Stimulated activated CD4-positive, alpha-beta T cell treated with anti-CD3 and anti-CD28 coated beads, Interleukin-1b, Interleukin-23, amount 100 ng/mL, for 24 hours (primary cell): ENCODE measurements at regions not wholly inside any gene's neighbourhood (a gene's known extent, or its start where the extent isn't known, plus 50 kb on each side); places are given as distances from the start of the nearest gene placed in this dataset.

Experiments used
- DNase-seq, 4 experiments: peaks; one replicate each; pipeline ENCODE4 v3.0.0-alpha.2; 2020; ENCODE audit warnings: low read depth in 4 of 4, low spot score in 1 of 4

DNA sequence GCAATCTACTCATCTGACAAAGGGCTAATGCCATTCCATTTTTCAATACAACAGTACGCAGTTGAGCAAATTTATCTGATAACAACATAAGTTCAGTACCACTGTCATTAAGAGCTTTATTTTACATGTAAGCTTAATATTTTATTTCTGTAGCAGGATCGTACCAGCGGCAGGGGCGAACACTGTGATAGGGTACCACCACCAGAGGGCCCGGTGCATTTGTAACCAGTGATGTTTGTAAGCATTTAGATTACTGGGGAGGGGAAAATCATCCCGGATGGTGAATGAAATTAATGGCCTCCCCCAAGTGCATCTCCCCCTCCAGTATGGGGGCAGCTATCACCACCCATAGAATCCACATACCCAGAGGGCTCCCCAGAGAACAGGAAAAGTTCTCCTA, 179.0 kb downstream of the ADGRA3 start:
- DNase-seq, result no peak

GRCh38 chr4:22334155-22334554, 181.7 kb downstream of the ADGRA3 start:
- DNase-seq, result no peak

DNA sequence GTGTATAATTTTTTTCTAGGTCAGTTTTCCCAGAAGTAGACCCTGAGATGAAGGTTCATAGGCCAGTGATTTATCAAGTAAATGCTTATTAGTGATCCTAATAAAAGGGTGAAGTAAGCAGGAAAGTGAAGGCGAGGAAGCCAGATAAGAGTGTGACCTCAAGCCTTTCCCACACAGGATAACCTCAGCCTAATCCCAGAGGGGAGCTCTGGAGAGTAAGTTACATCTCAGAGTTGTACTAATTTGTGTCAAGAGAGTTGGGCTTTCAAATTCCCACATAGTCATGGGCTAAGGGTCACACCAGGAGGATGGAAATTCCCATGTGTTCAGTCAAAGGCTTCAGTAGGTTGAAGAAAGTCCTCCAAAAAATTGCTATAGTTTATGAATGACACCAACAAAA, 191.4 kb downstream of the ADGRA3 start:
- DNase-seq, result no peak

GRCh38 chr4:22323691-22324090, 192.2 kb downstream of the ADGRA3 start:
- no peak for DNase-seq

DNA sequence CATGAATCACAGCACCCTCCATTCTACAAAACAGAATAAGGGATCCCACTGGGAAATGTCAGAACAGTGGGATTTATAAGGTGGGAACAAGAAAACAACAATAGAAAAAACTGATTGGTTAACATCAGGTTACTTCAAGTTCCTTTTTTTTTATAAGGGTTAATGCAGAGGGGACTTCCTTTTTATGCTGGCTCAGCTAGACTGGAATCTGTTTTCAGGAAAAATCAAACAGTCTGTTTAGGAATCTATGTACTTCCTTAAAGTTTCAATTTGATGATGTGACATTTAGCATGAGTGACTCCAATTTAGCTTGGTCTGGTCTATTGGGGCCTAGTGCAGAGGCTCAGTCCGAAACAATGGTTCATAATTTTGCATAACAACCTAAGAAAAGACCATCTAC, 192.9 kb downstream of the ADGRA3 start:
- DNase-seq, result no peak

DNA sequence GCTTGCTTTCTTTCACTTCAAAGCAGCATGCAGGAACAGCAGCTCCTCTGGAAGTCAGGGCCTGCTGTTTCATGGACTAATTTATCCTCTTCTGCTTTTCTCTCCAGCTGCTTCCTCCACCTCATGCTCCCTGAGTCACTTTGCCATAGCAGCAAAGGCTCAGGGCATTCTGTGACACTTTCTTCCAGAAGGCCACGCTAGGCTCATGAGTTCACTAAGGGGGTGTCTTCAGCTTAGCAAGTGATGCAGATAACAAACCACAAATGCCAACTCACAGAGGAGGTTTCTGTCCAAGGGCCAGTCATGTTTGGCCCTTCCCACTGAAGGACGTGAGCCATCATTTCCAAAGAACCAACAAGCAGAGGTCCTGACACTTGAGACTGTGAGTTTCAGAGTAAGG, 200.2 kb downstream of the ADGRA3 start:
- DNase-seq, result no peak

GRCh38 chr4:22313976-22314375, 201.9 kb downstream of the ADGRA3 start:
- no peak for DNase-seq

GRCh38 chr4:22312113-22312512, 203.8 kb downstream of the ADGRA3 start:
- DNase-seq, result no peak

- no peak for DNase-seq
Observed at GRCh38 chr4:22301253-22301652, 214.6 kb downstream of the ADGRA3 start.

GRCh38 chr4:22299678-22300077, 216.2 kb downstream of the ADGRA3 start:
- no peak for DNase-seq

DNA sequence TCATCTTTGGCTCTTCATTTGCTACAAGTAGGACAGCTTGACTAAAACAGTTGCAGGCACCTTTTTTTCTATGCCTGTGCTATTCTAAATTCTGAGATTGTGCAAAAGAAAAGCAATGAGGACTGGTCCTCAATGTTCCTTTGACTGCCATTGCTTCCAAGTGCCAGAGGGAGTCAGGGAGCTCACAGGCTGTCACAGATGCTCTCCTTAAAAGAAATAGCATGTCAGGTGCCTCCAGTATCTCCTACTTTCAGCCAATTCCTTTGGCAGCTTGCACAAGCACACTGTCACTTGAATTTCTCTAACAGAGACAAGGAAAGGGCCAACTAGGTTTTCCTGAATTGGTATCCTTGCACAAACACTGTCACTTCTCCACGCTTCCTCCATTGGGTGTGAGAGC, 228.2 kb downstream of the ADGRA3 start:
- no peak for DNase-seq

GRCh38 chr4:22268350-22269025, 247.4 kb downstream of the ADGRA3 start:
- no peak for DNase-seq

GRCh38 chr4:22264261-22264660, 251.6 kb downstream of the ADGRA3 start:
- no peak for DNase-seq

DNA sequence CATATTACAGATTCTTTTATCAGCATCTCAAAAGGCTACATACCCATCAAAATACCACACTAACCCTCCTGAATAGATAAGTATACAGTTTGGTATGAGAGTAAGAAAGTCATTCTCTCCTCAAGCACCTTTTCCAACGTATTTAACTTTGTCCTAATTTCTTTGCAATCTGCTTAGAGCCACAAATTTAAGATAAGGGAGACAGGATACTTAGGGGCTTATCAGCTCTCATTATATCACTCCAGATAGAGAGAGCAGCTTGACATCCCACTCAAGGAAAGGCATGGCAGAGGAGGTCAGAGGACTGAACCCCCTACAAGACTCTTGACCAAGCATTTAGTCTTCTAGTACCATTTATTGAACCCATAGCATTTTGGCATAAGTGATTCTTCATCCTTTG, 262.4 kb downstream of the ADGRA3 start:
- no peak for DNase-seq

DNA sequence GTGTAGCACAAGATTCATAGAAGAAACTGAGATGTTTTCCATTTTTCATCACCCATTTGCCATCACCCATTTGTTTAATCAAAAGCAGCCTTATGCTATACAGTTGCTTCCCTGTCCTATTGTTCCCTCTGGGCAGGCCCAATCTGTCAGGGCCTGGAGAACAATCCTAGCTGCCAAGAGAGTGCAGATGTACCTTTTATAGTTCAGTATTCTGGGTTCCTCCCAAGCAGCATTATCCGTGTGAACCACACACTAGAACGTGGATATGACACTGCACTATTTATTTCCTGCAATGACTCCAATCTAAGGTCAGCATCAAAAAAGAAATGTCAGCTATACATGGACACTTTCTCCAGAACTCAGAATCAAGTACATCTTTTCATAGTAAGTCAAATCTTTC, 269.0 kb downstream of the ADGRA3 start:
- DNase-seq, result no peak

DNA sequence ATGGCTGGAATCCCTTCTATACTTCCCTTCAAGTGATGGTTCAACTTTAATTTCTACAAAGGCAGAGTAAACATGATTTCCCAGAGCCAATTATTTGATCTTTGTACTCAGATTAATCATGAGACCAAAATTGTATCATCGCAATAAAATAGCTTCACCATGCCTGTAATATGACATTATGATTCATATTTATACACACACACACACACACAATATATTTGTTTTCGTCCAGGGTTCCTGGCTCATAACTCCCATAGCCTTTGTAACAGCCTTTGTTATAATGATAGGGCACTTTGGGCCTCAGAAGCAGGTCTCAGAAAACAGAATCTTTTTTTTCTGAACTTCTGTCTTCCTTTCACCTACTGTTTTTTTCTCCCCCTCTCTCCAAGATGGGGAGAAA, 270.6 kb downstream of the ADGRA3 start:
- DNase-seq, result no peak

GRCh38 chr4:22241415-22241814, 274.5 kb downstream of the ADGRA3 start:
- no peak for DNase-seq

GRCh38 chr4:22240814-22241213, 275.1 kb downstream of the ADGRA3 start:
- no peak for DNase-seq

DNA sequence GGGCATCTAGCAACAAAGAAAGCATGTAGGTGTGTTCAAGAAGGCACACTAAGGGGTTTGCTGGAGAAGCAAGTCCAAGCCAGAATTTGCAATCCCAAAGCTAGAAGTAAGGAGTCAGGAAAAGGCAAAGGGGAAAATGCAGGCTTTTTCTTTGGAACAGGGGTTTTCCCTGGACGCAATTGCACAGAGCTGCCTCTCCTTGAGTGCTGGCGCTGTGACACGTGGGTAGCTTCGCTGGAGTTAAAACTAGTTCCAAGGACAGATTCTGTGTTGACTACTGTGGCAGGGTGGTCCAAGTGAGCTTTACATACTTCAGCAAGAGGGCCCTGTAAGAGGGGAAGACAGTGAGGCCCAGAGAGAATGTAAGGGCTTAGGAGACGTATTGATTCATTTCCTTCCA, 277.1 kb downstream of the ADGRA3 start:
- DNase-seq, result no peak

- no peak for DNase-seq
Observed at GRCh38 chr4:22237846-22238494, 277.9 kb downstream of the ADGRA3 start.

DNA sequence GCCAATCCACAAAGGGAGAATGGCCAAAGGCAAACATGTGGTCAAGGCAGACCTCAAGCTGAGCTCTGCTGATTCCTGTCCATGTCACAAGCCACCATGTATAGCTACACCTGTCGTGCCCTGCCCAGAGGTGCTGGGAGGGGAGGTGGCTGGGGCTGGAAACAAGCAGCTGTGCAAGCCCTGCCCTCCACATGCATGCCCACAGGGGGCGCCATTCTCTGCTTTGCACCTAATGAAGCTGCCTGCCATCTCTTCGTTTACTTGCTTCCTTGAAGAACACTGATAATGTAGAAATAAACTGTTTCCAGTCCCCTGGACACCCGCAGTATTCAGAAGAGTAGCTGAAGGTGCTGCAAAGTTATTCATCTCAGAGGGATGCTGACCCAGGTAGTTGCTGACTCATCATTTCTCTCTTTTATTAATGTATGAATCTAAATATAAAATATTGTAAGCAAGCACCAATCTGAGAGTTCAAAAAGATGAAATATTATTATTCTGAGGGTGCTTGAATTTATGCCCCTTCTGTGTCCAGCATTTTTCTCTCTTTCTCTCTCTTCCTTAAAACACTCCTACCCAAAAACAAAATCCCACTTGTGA, 278.6 kb downstream of the ADGRA3 start:
- DNase-seq, result peak in 3 of 4 experiments; percentile 4 to 25 (median 17)

DNA sequence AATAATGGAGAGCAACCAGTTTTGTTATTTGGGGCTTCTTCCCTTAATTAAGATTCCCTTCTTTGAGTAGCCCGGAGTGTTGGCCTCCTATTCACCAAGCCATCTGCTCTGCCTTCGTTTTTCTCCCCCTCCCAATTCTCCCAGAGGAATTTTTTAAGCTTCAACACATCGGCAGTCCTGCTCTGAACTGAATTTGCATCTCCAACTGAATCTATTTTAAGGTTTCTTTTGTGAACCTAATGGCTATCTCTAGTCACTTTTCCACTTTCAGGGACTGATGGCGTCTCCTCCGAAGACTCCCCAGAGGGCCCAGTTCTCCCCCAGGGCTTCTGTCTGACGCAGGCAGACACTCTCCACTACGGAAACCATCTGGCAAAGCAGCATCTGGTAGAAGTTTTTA, 280.2 kb downstream of the ADGRA3 start:
- no peak for DNase-seq

- DNase-seq, result no peak
Observed at GRCh38 chr4:22233230-22233629, 282.6 kb downstream of the ADGRA3 start.
